HG02885 (cell line): ENCODE measurements at regions not wholly inside any gene's neighbourhood (a gene's known extent, or its start where the extent isn't known, plus 50 kb on each side); places are given as distances from the start of the nearest gene placed in this dataset.

Source experiments
- ATAC-seq: cut with Tn5 transposase; IDR thresholded peaks from one replicate; pipeline ENCODE4 v1.9.1; 2021; ENCODE audit warnings: mild to moderate bottlenecking; ENCODE audit not compliant: unreplicated experiment, poor library complexity

DNA sequence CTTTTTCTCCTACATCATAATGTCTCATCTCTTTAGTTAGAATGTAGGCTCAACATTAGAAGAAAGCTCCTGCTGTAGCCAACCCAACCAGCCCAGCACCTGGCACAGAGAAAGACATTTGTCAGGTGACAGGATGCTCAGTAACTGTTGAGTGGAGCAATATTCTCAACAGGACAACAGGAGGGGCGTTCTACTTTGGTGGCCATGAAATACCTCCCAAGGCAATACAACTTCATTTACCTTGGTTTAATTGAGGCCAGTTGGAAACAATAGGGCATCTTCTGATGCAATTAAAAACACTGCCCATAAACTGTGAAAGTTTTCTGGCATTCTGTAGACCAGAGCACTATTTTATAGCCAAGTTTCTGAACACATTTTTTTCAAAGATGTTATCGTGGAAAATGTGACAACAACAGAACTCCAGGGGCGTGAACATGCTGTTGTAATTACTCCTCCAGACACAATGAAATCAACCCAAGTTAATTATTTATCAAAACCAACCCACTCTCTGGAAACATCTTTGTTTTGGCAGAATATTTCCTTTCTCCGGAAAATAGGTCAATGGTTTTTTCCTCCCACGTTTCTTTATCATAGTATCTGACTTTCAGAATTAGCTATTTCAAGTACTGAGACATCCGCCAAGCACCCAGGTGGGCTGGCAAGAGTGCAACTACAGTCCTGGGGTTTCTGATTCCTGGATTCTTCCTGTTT is 538.1 kb downstream of the SOX6 start:
- ATAC-seq: no peak

DNA sequence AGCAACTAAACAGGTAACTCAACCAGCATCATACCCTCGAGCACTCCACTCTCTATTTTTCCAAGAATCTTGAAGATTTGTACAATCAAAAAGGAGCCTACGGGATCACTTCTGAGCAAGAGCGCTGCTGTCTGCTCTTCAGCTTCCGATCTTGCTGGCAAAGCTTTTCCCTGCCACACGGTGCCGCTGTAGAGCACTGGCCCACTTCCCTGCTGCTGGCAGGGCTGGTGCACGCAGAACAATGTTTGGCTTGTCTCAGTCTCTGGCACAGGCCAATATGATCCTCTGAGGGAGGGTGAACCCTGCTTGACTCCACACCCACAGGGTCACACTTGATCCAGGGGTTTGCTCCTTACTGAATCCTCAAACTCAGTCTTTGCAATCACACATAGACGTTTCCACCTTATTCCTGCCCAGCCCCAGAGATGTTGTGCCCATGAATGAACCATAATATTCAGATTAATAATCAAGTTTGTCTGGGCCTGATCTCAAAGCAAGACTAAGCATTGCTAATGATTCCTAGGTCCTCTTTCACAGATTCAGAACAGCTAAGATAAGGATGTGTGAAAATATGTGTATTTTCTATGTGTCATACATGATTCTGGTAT is 536.6 kb downstream of the SOX6 start:
- ATAC-seq: peak; percentile 95

DNA sequence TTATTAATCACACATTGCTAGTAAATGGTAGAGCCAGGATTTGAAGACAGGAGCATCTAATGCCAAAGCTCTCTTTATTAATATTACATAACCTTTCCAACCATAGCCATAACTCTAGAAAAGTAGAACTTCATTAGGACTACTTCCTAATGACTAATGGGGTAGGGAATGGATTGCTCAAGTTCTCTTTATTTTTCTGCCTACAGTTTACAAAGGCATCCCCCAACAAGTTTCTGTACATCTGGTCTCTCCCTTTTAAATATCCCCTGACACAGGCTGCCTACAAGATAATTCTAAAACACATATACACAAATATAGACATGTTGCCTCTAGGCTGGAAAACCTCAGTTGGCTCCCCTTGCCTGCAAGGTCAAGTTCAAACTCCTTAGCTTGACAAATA is 534.9 kb downstream of the SOX6 start:
- ATAC-seq: no peak

DNA sequence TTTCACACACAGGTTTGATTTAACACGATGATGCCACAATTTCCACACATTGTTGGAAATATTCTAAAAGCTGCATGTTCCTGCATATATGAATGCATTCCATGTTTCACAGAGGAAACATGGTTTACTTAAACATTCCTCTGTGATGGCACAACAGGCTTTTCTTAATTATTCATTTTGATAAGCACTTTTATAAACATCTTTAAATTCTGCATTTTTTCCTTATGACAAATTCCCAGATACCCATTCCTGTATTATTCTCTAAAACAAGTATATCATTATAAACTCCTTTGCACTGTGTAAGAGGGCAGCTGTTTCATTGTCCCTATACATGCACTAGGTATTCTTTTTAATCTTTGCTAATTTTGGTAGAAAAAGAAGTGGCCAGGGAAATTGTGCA is 532.3 kb downstream of the SOX6 start:
- no peak for ATAC-seq

DNA sequence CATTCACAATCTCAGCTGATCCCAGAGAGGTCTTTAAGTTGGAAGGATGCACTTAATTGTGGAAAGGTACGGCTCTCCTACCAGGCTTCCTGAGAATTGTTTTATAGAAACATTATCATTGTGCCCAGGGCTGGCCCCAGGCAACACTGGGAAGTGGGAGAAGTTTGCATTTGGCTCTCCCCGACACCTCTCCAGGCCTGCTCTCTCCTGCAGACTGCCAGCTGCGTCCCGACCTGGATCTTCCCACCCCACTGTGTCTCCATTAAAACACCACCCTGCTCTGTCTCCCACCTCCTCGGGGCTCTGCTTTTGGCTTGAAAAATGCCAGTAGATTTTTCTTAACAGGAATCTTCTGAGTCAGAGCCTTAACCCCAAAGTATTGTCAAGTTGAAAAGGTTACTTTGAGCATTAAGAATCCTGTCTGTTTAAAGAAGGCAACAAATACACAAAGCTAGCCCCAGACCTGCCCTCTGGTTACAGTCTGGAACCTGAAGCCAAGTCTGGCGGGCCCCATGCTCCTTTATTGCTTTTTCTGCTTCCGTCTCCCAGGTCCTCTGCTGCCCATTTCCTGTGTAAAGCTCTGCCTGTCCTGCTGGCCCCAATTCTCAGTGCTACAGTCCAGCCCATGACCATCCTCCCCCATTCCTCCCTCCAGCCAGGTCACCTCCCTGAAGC is 530.2 kb downstream of the SOX6 start:
- ATAC-seq: no peak

DNA sequence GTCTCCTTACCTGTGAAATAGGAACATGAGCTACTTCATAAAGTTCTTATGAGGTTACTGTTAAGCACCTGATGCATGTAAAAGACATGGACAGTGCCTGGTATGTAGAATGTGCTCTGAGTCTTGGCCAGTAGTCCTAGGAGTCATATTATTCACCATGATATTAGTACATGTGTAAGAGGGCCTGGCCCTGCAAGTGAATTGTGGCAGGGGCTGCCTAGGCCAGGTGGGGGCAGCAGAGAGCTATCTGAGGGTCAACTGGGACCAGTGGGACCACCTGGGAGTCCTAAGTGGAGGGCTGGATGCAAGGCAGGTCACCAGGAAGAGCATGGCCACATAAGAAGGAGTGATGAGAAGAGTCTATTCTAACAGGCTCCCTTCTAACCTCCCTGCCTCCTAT is 529.5 kb downstream of the SOX6 start:
- ATAC-seq: peak; percentile 79

DNA sequence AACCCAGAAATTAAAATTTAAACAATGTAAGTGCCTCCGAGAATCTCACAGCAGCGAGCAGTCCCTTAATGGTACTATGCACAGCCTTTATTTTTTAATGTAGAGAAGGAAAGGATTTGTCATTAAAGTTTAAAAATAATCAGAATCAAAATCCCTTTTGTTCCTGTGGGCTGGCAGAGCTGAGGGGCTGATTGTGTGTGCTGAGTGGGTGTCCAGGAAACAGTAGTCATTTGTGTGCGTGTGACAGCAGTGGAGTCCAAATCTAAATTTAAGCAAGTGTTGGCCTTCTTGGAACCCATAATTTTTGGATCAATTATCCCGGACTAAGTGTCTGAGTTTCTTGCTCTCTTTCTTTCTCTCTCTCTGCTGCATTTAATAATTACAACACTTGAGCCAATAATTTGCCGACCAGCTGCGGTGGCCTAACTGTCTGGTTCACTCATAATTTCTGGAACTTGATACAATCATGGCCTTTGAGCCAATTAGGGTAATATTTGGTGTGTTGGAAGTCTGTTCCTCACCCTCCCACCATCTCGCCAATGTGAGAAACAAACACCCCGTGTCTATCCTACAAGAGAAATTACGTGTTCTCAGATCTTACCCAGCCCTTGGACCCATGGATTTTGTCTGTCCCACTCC is 528.0 kb downstream of the SOX6 start:
- no peak for ATAC-seq

DNA sequence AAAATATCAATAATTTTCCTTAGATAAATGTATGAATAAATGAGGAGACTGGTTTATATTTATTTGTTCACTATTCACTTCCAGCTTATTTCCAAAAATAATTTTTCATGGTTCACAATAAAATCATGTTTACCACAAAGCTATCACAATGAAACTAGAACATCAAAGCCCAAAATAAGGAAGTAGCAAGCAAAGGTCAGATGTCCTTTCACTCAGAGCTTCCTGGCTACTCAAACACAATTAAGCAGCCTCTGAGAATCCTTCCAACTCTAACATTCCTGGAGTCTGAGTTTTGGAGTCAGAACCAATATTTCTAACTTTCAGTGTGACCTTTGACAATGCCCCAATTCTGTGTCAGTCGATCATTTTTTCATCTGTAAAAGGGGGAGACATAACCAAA is 527.0 kb downstream of the SOX6 start:
- peak; percentile 54 for ATAC-seq

DNA sequence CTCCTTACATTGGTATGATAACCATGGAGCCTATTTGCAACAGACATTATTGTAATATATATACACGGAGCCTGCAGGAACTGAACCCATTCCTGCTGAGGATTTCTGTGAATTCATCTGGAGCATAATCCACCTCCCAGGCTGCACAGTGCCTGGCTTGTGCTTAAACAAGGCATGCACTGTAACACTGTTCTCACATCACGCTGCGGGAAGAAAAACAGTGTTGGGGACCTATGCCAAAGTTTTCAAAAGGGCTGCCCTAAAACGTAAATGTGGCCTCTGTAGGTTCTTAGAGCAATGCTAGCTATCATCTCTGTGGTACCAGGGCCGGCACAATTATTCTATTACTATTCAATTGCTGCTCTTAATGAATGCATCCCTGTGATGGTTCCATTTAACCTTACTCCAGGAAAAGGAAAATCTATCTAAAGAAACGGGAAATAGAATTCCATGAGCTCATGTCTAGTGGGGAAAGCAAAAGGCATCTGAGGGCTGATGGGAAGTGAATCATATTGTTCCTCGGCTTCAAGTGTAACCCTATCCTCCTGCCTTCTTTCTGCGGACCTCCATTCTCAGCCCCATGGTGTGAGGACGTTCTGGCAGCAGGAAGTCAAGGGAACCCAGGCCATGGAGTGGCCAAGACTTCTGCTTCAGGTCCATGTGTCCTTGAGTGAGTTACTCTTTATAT is 525.5 kb downstream of the SOX6 start:
- ATAC-seq: no peak

DNA sequence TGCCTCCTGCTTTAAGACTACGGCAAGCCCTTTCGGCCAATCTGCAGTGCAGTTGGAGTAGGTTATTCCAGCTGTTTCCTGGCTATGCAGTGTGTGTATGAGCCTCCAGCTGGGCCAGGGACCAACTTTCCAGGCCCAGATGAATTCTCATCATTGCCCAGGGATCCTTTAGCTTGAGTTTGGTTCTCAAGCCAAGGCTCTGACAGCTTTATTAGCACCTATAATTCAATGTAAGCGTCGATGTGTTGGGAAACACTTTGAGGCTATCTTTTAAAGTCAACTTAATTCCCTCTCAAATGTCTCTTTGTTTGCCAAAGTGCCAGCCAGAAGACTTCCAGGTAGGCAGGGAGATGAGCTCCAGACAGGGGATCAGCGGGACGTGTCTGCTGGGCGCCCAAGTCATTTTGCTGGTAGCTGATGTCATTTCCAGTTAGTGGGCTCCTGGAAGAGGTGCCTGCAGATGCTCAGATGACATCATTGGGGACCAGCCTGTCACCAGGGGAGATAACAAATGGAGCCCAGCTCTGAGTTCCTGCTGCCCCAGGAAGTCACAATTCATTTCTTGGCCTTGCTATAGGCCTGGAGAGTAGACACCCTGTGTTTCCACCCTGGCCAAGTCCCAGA is 520.4 kb downstream of the SOX6 start:
- ATAC-seq: no peak

DNA sequence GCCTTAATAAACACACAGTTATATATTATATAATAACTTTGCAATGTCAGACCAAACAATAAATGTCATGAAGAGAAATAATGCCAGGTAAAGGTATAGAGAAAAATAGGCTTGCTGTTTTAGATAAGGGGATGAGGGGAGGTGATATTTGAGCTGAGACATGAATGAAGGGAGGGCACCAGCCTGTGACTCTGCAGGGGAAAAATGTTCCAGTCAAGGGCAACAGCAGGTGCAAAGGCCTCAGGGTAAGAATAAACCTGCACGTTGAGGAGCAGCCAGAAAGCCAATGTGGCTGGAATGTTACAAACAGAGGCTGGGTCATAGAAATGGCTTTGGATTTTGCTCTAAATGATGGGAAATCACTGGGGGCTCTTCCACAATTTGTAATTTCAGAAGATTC is 519.6 kb downstream of the SOX6 start:
- ATAC-seq: no peak

DNA sequence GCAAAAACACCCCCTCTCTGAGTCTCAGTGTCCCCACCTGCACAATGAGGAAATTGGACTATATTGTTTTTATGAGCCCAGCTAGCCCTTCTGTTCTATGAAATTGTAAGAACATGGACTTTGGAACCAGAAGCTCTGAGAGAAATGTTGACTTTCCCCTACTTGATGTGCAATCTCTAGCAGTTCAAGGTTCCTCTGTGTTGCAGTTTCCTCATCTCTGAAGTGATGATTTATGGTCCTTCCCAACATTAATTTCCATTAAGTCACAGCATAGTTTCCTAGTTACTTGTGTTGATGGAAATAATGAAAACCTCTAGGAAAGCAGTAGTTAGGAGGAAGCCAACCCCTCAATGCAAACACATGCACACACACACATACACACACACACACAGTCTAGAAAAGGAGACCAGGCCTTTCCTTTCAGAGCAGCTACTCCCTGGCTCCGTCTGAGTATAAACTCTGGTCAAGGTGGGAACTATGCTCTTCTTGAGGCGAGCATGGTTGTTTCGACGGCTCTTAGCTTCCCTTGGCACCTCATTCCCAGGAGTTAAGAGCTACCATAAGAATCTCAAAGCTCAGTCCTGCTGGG is 518.4 kb downstream of the SOX6 start:
- ATAC-seq: no peak

DNA sequence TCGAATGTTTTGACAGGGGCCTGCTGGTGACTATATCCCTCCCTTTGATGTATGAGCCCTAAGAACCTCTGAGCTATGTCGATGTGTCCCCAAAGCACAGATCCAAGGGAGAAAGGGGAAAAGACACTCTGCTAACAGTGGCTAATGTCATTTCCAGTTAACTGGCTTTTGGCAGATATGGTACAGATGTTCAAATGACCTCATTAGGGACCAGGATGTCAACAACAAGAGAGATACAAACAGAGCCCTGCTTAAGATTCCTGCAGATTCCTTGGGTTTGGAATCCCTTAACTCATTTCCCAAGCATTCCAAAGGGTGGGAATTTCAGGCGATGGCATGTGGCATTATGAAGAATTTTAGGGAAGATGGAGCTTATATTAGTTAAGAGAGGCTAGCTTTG is 517.3 kb downstream of the SOX6 start:
- ATAC-seq: no peak

DNA sequence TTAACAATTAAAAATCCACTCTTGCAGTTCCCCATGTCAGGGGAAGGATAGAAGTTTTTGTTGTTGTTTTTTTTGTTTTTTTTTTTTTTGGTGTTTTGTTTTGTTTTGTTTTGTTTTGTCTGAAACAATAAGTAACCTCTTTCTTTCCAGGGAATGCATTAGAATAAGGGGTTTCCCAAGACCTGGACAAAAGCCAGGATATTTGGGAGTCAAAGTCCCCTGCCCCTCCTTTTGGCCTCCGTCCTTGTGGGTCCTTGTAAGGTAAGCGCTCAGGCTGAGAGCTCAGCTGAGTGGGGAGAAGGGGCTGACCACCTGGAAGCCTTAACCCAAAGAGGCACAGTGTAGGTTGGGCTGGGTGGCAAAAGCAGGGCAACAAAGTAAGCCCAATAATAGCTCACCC is 515.4 kb downstream of the SOX6 start:
- ATAC-seq: no peak

DNA sequence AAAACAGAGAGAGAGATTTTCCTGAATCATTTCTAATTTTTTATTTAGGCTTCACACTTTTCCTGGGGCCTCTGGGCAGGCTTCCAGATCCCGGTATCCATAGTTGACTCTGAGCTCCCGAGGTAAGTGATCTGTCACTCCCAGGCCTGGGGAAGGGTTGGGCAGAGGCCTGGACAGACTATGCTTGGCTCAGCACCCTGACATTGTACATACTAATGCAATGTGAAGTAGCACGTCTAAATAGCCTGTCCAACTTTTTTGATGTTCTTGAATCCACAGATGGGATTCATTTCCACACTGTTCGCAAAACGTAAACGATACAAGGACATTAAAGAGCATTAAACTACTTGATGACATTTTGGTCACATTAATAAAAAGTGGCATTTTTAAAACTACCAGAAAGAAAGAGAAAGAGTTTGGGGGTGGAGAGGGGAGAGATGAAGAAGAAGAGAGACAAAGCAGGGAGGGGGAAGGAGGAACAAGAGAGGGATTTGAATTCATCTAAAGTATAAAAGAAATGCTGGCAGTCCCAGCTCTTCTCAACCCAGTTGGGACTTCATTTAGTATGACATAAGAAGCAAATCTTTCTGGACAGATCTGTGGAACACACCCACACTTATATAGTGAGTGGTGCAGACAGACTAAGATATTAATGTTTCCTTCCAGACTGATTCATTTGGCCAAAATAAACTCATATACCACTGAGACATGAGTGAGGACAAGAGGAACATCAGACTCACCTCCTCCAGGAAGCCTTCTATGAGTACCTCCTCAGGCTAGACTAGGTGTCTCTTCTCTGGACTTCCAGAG is 514.2 kb downstream of the SOX6 start:
- ATAC-seq: no peak

DNA sequence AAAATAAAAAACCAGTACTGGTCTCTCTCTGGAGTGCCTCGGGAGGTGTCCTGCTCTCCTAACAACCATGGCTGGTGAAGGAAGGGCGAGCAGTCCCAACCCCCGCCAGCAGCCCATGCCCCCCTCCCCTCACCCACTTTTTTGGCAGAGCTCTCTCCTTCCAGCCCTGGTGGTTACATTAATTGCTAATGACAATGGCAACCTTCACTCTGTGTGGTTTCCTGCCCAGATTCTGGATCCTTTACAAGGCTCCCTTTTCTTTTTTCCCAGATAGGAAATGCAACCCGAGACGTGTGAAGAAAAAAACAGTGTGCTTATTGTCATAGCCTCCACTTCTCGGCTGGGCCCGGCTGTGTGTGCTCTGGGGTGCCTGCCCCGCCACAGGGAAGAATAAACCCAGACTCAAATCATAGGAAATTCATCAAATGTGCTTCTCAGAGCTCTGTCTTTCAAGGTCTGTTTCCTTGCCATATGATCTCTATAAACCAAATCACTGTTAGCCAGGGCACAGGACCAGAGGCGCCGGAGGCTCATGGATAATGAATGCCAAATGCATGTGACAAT is 513.0 kb downstream of the SOX6 start:
- no peak for ATAC-seq

DNA sequence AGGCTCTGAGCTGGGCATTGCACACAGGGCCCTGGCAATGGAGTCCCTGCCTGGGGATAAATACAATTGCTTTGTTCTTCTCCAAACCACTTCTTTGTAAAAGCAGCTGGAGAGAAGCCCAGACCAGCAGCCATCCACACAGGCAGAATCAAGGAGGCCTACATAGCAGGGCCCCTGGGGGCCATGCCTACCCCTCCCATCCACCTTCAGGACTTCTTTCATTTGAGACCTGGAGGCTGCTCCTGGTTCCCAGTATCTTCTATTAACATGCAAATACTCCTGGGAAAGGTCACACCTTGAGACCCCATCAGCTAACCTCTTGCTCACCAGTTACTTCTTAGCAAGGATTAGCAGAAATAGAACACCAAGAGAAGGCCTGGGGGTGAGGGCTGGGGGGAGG is 511.1 kb downstream of the SOX6 start:
- ATAC-seq: no peak

DNA sequence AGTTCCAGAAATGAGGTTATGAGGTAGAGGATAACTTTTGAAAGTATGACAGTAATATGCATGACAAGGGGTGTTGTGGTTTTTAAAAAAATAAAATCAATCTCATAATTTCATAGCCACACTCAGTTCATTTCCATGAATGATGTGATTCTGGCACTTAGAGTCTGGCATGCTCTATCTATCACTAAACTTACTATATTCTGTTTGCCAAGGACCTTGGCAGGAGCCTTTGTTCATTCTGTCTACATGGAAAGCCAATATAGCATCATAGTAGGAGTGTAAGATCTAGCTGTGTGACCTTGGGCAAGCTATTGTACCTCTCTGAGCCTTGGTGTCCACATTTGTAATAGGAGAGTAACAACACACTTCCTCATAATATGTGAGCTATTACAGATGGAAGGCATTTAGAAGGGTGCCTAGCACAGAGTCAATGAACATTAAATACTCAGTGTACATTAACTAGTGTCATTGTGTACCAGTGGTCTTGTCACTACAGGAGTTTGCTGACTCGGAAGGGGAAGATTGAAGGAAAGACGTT is 507.6 kb downstream of the SOX6 start:
- no peak for ATAC-seq

DNA sequence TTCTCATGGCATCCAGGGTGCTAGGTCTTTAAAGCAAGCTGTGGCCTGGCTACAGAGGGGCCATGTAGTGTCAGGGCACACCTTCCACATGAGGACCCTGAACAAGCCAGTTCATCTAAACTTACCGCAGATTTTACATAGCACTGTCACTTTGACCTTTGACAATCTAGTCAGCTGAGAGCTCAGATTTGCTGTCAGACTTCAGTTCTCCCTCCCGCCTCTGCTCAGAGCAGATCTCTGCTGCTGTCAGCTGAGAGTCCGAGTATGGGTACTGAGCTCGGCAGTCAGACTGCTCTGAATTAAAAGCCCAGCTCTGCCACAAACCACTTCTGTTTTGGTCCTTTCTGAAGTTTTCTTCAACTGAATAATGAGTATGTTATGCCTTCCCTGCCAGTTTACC is 507.1 kb downstream of the SOX6 start:
- ATAC-seq: no peak
